ENCODE measurements at regions not wholly inside any gene's neighbourhood (a gene's known extent, or its start where the extent isn't known, plus 50 kb on each side); places are given as distances from the start of the nearest gene placed in this dataset.
"Not testable (repeated sequence)": the region's sequence is repeated elsewhere in the genome, so short reads cannot be mapped to it uniquely, and the experiment has no call there.

GRCh38 chr1:102821707-102822106 is 286.6 kb downstream of the COL11A1 start:
- DNase-seq (ENCODE audit: low spot score) = no peak

DNA sequence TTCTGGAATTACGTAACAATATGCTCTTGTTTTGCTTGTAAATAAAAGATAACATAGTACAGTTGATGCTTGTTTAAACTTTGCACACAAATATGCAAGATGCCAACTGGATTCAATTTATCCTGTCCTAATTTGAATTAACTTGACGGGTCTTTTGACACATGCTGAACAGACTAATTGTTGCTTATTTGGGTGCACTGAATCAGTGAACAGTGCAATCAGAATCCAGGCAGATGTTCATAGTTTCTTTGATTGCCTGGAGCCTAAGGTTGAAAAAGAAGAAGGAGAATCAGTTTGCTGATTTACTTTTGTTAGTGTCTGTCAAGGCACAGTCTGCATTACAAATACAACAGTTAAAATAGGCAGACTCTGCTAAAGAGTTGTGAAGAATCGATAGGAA is 307.9 kb downstream of the COL11A1 start:
- DNase-seq (ENCODE audit: low spot score) = no peak

DNA sequence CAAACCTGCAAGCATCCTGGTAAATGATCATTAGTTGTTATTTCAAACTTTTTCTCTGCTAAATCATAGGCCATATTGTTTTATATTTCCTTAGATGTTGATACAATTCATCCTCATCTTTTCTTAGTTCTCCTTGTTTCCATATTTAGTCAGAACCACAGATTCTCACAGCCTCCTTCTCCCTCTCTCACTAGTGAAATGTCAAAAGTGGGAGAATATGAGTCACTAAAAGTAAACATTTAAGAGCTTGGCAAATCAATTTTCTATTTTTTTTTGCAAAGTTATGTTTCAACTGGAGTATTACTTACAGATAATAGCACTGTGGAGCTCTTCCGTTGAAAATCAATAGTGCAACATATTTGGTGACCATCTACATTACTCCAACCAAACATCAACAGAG is 308.8 kb downstream of the COL11A1 start:
- no peak for DNase-seq (ENCODE audit: low spot score)

GRCh38 chr1:102798718-102799117 is 309.6 kb downstream of the COL11A1 start:
- no peak for DNase-seq (ENCODE audit: low spot score)

DNA sequence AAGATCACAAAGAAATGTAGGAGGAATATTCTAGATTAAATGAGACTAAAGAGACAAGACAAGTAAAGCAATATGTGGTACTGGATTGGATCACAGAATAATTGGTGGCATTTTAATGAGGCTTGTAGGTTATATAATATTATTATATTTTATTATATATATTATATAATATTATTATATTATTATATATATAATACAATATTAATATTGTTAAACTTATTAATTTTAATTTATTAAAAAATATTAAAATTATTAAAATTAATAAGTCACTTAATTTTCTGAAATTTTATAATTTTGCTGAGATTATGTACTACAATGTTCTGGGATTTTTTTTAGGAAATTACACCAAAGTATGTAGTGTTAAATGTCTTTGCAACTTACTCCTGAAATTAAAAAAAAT is 311.9 kb downstream of the COL11A1 start:
- DNase-seq (ENCODE audit: low spot score) = no peak

DNA sequence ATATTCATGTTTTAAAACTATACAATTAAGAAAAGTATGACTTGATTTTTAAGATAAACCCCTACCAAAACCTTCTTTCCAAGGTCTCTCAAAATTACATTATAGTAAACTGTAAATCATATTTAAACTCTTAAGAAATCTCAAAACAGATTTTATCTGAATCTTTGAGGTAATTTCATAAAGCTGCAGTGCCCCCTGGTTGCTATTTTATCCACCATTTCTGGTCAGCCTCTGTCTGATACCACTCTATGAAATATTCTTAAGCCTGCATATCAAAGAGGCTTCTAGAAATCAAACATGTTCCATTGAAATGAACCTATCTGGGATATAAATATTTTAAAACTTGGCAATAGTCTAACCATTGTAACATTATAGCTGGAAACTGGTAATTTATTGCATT is 317.3 kb downstream of the COL11A1 start:
- no peak for DNase-seq (ENCODE audit: low spot score)

DNA sequence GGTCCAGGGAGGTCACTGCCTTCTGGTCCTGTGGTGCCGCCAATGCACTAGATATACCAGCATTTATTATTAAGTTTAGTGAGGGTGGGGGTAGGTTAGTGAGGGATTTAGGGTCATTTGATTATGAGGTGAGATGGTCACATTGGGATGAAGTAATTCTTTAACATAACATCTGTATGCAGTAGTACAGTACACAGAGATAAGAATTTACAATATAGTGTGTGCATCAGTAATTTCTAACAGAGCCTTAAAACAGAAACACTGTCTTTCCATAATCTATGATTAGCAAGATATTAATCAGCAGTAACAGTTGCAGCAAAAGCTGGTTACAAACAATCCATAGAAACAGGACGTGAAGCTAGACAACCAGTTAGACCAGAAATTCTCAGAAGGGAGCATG is 318.4 kb downstream of the COL11A1 start:
- DNase-seq (ENCODE audit: low spot score) = not testable (repeated sequence)

GRCh38 chr1:102783487-102783886 is 324.8 kb downstream of the COL11A1 start:
- no peak for DNase-seq (ENCODE audit: low spot score)

- DNase-seq (ENCODE audit: low spot score) = no peak
These were observed 326.2 kb downstream of the COL11A1 start for GRCh38 chr1:102782144-102782543.

GRCh38 chr1:102776071-102776470 is 332.3 kb downstream of the COL11A1 start:
- no peak for DNase-seq (ENCODE audit: low spot score)

GRCh38 chr1:102772831-102773230 is 335.5 kb downstream of the COL11A1 start:
- no peak for DNase-seq (ENCODE audit: low spot score)

GRCh38 chr1:102758418-102758817 is 349.9 kb downstream of the COL11A1 start:
- no peak for DNase-seq (ENCODE audit: low spot score)

DNA sequence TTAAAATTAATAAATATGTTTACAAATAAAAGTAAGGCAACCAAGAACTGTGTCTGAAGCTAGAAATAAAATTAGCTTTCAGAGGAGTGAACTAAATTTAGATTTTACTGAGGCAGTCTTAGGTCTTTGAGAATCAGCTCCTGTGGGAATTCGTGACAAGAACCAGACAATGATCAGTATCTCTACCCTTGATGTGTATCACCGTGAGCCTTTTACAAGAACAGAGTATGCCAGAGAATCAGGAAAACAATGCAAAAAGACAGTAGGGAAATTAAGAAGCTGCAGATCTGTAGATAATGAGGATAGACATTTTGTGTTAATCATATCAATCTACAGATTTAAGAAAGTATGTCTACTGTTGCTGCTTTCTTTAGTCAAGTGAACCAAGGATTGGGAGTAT is 351.0 kb downstream of the COL11A1 start:
- no peak for DNase-seq (ENCODE audit: low spot score)

- no peak for DNase-seq (ENCODE audit: low spot score)
These were observed 357.2 kb downstream of the COL11A1 start for GRCh38 chr1:102751111-102751510.

- no peak for DNase-seq (ENCODE audit: low spot score)
These were observed 365.9 kb downstream of the COL11A1 start for GRCh38 chr1:102742426-102742825.

DNA sequence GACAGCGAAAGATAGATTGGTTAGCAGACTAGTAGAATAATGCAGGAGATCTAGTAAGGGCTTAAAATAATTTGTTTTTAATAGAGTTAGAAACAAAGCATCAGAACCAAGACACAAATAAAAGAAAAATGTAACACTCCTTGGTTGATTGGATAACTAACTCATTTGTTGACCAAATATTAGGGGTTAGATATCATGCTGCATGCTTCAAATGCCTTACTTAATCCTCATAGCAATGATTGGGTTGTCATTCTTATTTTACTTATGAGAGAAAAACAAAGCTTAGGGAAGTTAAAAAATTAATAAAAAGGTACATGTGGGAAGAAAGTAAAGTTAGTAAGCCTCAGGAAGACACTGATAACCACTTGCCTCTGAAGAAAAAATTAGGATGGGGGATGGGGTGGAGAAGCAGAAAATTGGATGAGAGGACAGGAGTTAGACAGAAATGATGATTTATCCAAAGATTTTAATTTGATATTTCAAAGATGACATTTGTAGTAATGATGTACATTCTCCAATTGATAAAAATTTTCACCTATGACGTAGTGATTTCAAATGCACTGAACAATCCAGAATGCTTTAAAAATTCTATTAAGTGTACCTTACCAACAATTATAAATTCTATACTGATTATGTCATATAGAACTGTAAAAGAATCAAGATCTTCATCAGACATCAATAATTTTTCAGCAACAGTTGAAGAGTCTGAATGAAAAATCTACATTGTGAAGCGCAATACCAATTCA is 374.7 kb downstream of the COL11A1 start:
- no peak for DNase-seq (ENCODE audit: low spot score)

DNA sequence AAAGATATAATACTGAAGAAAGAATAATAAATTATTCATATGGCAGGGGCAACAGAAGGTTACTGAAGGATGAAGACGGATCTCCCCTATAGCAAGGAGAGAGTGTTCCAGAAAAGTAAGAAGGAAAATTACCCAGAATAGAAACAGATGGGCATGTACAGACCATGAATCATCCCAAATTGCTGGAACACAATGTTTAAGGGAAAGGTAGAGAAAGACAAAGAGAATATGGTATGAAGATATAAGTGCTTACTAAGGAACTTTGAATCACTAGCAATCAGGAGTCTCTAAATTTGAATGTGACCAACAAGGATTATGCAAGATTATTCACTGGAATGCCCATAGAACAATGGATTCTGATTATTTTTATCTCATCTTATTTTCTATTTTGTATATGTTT is 375.4 kb downstream of the COL11A1 start:
- no peak for DNase-seq (ENCODE audit: low spot score)

- DNase-seq (ENCODE audit: low spot score) = no peak
These were observed 381.9 kb downstream of the COL11A1 start for GRCh38 chr1:102726417-102726816.

DNA sequence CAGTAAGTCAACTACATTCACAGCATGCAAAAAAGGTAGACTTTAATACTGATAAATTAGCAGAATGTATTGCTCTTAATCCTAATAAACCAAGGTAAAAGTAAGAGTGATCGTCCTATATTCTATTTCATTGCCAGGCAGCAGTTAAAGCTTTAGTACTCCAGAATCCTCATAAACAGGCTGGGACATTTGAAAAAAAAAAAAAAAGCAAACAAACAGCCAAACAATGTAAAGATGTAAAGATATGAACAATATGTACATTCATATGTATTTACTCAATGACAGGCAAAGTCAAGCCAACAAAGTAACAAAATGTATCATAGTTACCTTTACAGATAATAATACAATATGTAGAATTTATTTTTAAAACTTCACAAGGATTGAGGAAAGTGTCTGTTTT is 383.6 kb downstream of the COL11A1 start:
- no peak for DNase-seq (ENCODE audit: low spot score)

DNA sequence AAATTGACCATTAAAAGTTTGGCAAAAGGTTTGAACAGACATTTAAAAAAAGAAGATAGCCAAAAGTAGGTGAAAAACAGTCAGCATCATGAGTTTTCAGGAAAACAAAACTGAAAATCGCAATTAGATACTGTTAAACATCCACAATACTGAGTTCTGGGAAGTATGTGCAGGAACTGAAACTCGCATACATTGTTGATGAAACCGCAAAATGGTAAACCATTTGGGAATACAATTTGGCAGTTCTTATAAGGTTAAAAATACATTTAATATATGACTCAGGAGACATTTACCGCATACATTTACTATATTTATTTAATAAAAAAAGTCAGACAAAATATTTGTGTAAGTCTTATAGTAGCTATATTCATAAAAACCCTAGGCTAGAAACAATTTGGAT is 393.2 kb downstream of the COL11A1 start:
- DNase-seq (ENCODE audit: low spot score) = no peak

- no peak for DNase-seq (ENCODE audit: low spot score)
These were observed 408.8 kb downstream of the COL11A1 start for GRCh38 chr1:102699524-102699923.

GRCh38 chr1:102693345-102693744 is 415.0 kb downstream of the COL11A1 start:
- no peak for DNase-seq (ENCODE audit: low spot score)

DNA sequence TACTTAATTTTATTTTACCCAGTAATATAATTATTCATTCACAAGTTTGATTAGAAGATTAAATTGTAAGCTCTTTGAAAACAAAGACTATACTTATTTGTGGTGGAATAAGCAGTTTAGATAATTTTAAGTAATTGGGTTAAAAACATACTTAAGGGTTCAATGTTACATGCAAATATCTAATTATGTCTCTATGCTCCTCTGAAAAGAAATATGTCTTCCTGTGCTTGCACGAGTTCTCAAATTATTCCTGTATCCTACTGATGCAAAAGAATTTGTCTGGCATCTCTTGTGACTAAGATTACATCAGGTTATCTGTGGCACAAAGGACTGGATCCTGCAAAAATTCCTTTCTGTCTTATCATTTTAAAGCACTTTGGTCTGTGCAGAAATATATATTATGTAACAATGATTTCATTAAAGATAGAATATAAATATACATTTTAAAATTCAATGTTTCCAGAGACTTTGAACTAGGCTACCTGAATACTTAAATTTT is 416.7 kb downstream of the COL11A1 start:
- DNase-seq (ENCODE audit: low spot score) = no peak

- DNase-seq (ENCODE audit: low spot score) = no peak
These were observed 420.9 kb downstream of the COL11A1 start for GRCh38 chr1:102687383-102687782.

Data from AG08395 (cell line).